ENCODE measurements at regions not wholly inside any gene's neighbourhood (a gene's known extent, or its start where the extent isn't known, plus 50 kb on each side); places are given as distances from the start of the nearest gene placed in this dataset.

DNA sequence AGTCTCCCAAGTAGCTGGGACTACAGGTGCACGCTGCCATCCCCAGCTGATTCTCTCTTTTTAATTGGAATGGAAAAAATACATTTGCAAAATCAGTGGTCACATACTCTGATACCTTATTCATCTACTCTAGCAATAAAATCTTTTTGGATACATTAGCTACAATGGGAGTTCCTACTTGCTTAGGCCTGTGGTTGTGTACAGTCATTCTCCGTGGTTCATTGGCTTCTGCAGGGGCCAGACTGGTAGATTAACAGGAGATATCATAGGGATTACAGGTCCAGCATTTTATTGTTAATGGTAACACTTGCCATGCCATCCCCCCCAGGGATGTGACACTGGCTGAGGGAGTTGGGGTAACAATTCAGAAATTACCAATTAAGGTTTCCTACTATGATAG is 140.0 kb downstream of the ADAMTS15 start:
- TF ChIP-seq, protein P1, sequence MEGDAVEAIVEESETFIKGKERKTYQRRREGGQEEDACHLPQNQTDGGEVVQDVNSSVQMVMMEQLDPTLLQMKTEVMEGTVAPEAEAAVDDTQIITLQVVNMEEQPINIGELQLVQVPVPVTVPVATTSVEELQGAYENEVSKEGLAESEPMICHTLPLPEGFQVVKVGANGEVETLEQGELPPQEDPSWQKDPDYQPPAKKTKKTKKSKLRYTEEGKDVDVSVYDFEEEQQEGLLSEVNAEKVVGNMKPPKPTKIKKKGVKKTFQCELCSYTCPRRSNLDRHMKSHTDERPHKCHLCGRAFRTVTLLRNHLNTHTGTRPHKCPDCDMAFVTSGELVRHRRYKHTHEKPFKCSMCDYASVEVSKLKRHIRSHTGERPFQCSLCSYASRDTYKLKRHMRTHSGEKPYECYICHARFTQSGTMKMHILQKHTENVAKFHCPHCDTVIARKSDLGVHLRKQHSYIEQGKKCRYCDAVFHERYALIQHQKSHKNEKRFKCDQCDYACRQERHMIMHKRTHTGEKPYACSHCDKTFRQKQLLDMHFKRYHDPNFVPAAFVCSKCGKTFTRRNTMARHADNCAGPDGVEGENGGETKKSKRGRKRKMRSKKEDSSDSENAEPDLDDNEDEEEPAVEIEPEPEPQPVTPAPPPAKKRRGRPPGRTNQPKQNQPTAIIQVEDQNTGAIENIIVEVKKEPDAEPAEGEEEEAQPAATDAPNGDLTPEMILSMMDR (IDR thresholded peaks at IDR 0.05) = no peak
- no peaks in the 10 kb centered on the region for H3K36me3 ChIP-seq

DNA sequence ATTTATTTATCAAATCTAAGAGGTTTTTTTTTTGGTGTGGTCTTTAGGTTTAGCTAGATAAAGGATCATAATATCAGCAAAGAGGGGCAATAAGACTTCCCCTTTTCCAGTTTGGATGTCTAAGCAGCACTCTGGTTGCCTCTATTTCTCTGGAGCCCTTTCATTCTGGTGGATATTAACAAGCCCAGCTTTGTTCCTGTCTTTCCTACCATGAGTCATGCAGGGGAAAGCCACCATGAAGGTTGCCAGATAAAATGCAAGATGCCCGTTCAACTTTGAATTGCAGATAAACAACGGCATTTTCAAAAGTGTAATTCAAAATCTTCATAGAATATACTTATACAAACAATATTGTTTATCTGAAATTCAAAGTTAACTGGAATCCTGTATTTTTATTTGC is 143.6 kb downstream of the ADAMTS15 start:
- no peaks in the 10 kb centered on the region for H3K9me3 ChIP-seq
- TF ChIP-seq, protein P1 (IDR thresholded peaks at IDR 0.05) = no peak
- no peak overlapping the region for H3K4me3 ChIP-seq
- no peak for DNase-seq
- H3K27ac ChIP-seq = no peak overlapping the region
- no peaks in the 10 kb centered on the region for H3K4me1 ChIP-seq
- no peaks in the 10 kb centered on the region for H3K27me3 ChIP-seq
- no peaks in the 10 kb centered on the region for H3K36me3 ChIP-seq
- no peak overlapping the region for H3K9ac ChIP-seq (ENCODE audit: low read depth in 2 of 2, low read length in 2 of 2)
- intact Hi-C loops (cut with DNase I) = no loop called here

More for the DNA sequence above, 140.0 kb downstream of the ADAMTS15 start:
- no peak for DNase-seq
- Histone ChIP-seq H3K27me3 (no peaks in the 10 kb centered on the region), H3K4me1 (no peaks in the 10 kb centered on the region), H3K27ac (no peak overlapping the region), H3K4me3 (no peak overlapping the region), H3K9me3 (no peaks in the 10 kb centered on the region), H3K9ac (ENCODE audit: low read depth in 2 of 2, low read length in 2 of 2) (no peak overlapping the region)
- intact Hi-C loops (cut with DNase I) = no loop called here

DNA sequence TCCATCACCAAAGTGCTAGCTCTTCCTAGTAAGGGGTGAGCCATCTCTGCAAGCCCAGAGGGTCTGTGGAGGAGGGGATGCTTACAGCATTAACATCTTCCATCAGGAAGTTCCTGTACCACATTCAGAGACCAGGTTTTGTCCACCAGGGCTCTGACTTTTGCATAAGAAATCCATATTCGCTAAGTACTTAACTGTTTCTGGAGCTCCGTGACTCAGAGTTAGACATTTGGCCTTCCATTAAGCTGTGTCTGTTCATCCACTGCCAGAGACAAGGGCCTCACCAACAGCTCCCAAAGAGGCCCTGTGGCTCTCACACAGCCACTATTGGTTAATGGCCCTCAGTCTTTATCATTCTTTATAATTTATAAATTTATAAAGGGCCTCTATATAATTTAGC is 144.6 kb downstream of the ADAMTS15 start:
- H3K27ac ChIP-seq = no peak overlapping the region
- no peaks in the 10 kb centered on the region for H3K4me1 ChIP-seq
- H3K4me3 ChIP-seq = no peak overlapping the region
- H3K36me3 ChIP-seq = no peaks in the 10 kb centered on the region
- no peaks in the 10 kb centered on the region for H3K27me3 ChIP-seq
- H3K9ac ChIP-seq (ENCODE audit: low read depth in 2 of 2, low read length in 2 of 2) = no peak overlapping the region
- DNase-seq = no peak
- no peaks in the 10 kb centered on the region for H3K9me3 ChIP-seq
- intact Hi-C loops (cut with DNase I) = no loop called here
- TF ChIP-seq, protein P1 (IDR thresholded peaks at IDR 0.05) = no peak

DNA sequence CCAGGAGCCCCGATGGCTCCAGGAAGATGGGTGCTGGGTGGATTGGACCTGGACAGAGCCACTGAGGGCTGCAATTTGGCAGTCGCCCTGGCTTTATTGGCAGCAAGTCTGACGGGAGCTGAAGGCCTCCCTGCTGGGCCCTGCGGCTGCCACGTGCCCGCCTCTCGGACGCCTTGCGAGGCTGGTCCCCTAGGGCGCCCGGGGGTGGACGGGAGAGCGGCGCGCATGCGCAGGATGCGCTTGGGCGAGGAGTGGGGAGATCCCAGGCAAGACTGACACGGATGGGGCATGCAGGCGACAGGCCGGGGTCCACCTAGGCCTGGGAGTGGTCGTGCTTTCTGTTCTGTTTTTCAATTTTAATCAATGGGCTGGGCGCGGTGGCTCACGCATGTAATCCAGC is 150.0 kb downstream of the ADAMTS15 start:
- TF ChIP-seq, protein P1 (IDR thresholded peaks at IDR 0.05) = no peak

DNA sequence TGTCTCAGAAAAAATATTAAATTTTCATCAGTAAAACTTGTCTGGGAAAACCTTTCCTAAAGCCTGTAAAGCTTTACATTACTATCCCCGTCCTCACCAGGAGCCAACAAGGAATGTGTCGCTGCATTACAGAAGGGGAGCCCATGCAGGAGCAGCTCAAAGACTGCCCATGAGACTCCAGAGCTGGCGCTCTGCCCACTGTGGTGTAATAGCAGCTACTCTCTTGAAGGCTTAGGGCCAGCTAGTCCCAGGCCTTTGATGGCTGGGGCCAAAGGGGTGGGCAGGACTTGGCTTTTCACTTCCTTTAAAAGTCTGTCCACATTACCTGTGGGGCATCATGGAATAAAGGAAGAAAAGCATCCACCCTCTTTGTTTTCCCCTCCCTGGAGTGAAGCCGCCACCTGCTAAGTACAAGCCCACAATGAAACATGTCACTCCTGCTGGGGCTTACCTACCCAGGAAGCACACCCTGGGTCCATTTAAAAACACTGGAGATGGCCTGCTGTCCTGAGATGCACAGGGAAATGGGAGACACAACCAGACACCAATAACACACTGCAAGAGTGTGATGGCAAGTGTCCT is 150.7 kb downstream of the ADAMTS15 start:
- Histone ChIP-seq H3K4me1 (no peaks in the 10 kb centered on the region), H3K9me3 (no peaks in the 10 kb centered on the region), H3K27me3 (no peaks in the 10 kb centered on the region), H3K4me3 (no peak overlapping the region), H3K9ac (ENCODE audit: low read depth in 2 of 2, low read length in 2 of 2) (no peak overlapping the region), H3K36me3 (no peaks in the 10 kb centered on the region), H3K27ac (no peak overlapping the region)
- no peak for DNase-seq
- intact Hi-C loops (cut with DNase I) = no loop called here
- TF ChIP-seq, protein P1 (IDR thresholded peaks at IDR 0.05) = no peak

More for the DNA sequence above, 150.0 kb downstream of the ADAMTS15 start:
- Histone ChIP-seq H3K27ac (no peak overlapping the region), H3K4me1 (no peaks in the 10 kb centered on the region), H3K4me3 (no peak overlapping the region), H3K9ac (ENCODE audit: low read depth in 2 of 2, low read length in 2 of 2) (no peak overlapping the region), H3K9me3 (no peaks in the 10 kb centered on the region), H3K36me3 (no peaks in the 10 kb centered on the region), H3K27me3 (no peaks in the 10 kb centered on the region)
- intact Hi-C loops (cut with DNase I) = no loop called here
- DNase-seq = no peak
